NOMO-1 treated with DMSO at 0.1 percent for 48 hours (cell line): ENCODE measurements at regions not wholly inside any gene's neighbourhood (a gene's known extent, or its start where the extent isn't known, plus 50 kb on each side); places are given as distances from the start of the nearest gene placed in this dataset.

ENCODE experiments used
- DNase-seq: peaks from one replicate; lab custom pipeline; 2025; ENCODE audit not compliant: unreplicated experiment; lab: John Stamatoyannopoulos, UW

- DNase-seq: no peak
These were observed 499.3 kb downstream of the NXPH1 start for GRCh38 chr7:8932751-8933150.

GRCh38 chr7:8937204-8937603, 503.8 kb downstream of the NXPH1 start:
- no peak for DNase-seq

DNA sequence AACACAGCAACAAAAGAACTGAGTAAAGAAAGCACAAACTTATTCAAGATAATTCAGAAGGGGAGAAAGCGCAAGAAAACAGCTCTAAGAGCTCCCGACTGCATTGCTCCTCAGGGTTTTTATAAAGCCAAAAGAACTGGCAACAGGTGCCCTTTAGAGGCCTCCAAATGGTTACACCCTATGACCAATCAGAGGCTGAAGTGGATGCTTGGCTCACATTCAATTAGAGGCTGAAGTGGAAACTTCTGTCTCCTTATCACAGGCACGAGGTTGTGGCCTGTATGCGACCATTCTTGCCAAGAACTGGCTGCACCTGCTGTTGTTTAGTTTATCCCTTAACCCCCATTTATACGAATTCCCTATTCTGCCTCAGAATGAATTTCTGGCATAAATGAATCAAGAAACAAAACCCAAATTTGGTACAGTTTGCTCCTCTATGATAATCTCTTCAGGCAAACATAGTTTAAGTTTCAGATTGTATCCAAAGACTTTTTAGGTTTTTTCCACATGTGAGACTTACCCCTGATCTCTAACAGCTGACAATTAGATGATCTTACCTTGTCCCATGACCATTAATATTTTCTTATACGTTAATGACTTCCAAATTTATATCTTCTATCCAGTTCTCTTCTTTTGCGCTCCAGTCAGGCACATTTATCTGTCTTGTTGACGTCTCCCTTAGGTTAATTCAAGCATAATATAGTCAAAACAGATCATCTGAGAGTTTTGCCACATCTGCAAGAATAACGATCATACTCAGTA, 504.8 kb downstream of the NXPH1 start:
- no peak for DNase-seq

DNA sequence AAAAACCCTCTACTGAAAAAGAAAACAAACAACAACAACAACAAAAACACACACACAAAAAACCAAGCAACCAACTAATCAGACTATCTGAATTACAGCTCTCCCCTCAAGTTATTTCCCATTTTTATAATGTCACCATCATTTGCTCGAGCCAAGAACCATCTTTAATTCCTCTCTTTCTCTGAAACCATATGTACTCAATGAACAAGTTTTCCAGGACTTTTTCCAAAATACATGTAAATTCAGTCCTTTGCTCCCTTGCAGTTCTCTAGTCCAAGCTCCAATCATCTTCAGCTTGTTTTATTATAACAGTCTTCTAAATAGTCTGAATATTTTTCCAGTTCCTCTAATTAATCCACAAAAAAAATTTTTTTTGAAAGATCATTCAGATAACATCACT, 506.0 kb downstream of the NXPH1 start:
- no peak for DNase-seq

DNA sequence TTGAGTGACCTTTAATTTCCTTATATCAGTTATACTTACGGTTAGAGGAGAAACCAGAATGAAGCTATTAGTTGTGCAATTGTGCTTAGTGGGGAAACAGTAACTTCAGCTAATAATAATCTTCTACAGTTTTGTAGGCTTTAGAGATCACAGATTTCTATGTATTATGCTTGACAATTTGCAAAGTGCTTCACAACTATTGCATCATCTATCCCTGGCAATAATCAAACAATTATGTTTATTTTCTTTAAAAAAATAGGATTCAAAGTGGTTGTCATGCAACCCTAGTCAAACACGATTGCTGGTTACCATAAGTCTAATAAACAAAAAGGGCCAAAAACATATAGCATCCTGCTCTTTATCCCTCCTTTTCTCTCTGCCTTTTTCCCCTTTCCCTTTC, 530.3 kb downstream of the NXPH1 start:
- no peak for DNase-seq

- DNase-seq: no peak
These were observed 531.8 kb downstream of the NXPH1 start for GRCh38 chr7:8965177-8965576.

DNA sequence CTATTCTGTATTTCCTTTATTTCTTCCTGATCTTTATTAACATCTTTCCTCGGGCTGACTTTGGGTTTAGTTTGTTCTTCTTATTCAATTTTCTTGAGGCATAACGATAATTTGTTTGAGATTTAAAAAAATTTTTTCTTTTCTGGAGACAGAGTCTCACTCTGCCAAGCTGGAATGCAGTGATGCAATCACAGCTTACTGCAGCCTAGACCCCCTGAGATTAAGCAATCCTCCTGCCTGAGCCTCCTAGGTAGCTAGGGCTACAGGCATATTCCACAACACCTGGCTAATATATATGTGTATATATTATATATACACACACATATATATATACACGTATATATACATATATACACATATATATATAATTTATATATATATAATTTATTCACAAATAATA, 540.2 kb downstream of the NXPH1 start:
- no peak for DNase-seq

GRCh38 chr7:8975681-8976080, 542.3 kb downstream of the NXPH1 start:
- DNase-seq: no peak

GRCh38 chr7:8982338-8982992, 549.1 kb downstream of the NXPH1 start:
- DNase-seq: no peak

- no peak for DNase-seq
These were observed 551.8 kb downstream of the NXPH1 start for GRCh38 chr7:8985255-8985654.

DNA sequence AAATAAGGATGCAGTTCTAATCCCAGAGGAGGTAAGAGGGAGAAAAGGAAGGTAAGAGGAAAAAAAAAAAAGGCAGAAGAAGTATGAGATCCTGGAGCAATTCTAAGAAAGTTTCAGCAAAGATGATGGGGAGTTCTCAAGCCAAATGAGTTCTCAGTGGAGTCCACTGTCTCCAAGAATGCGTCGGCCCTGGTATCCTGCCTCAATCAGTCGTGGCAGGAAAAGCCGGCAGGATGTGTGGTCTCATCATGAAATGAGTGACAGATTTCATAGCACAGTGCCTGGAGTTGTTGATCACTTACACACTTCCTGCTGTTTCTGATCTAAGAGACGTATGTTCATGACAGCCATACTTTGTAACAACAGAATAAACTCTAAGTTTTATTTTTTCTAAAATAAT, 554.9 kb downstream of the NXPH1 start:
- DNase-seq: no peak

DNA sequence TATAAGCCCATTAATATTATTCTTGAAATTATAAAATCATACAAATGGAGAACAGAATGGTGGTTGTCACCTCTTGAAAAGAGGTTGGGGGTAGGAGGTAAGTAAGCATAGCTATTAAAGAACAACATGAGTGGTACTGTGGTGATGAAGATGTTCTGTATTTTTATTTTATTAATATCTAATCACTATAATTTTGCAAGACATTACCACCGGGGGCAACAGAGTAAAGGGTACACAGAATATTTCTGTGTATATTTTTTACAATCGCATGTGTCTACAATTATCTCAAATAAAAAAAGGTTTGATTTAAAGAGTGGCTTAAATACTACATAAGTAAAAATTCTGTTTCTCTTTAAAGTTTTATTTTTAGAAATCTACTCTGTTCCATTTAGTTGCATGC, 557.8 kb downstream of the NXPH1 start:
- DNase-seq: no peak

GRCh38 chr7:8998762-8999161, 565.4 kb downstream of the NXPH1 start:
- no peak for DNase-seq

- no peak for DNase-seq
These were observed 580.5 kb downstream of the NXPH1 start for GRCh38 chr7:9013940-9014339.

GRCh38 chr7:9017286-9017685, 583.9 kb downstream of the NXPH1 start:
- DNase-seq: no peak

- DNase-seq: no peak
These were observed 589.0 kb downstream of the NXPH1 start for GRCh38 chr7:9022456-9022855.

GRCh38 chr7:9023675-9024294, 590.4 kb downstream of the NXPH1 start:
- no peak for DNase-seq

DNA sequence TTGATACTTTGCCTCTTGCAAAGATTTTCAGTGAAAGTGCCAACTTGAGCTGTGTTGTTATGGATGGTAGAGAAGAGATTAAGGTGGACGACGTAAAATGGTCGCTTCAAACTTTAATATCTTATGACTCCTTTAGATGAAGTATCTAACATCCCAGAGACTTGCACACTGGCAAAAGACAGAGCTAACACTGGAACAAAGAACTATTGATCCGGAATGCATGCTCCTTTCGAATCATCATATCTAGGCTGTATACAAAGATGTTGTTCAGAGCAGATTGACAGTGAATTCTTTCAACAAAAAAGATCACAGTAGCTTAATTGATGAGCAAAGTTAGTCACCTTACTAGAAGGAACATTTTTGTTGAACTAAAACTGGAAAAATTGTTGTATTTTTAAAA, 592.7 kb downstream of the NXPH1 start:
- no peak for DNase-seq

GRCh38 chr7:9028012-9028411, 594.6 kb downstream of the NXPH1 start:
- DNase-seq: peak; percentile 25

DNA sequence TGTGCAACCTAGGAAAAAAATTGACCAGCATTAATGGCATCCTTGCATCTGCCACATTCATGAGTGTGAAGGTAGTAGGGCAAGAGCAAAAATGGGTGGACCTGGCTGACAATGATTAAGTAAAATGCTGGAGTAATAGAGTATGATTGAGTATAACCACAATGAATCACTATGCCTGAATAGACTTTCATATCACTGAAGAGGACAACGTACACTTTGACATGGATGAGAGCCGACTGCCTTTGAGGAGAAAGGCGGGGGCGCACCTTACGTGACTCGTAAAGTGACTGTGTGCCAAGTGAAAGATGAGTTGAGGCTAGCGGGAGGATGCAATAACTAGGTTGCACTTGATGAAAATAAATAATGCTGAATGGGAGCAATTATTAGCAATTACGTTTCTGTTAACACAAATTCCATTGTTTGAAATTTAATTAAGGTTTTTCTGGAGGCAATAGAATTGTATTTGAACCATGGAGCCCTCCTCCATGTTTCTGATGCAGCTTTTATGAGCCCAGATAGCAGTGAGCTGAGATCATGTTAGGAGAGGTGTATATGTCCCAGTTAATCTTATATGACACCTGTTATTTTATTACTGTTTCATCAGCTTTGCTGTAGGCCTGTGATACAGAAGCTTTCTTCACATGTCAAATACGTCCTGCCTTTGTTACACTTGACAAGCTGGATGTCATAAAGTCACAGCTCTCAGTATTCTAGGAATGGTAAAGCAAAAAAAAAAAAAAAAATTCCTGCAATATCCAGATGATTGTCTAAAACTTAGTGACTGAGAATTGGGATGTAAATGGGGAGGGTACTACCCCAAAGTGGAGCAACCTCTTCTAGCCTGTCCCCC, 596.5 kb downstream of the NXPH1 start:
- DNase-seq: no peak

- DNase-seq: no peak
These were observed 597.6 kb downstream of the NXPH1 start for GRCh38 chr7:9030976-9031375.
